Glutamatergic neuron (in vitro differentiated cells): ENCODE measurements at regions not wholly inside any gene's neighbourhood (a gene's known extent, or its start where the extent isn't known, plus 50 kb on each side); places are given as distances from the start of the nearest gene placed in this dataset.

Source experiments
- DNase-seq: peaks from one replicate; pipeline ENCODE4 v3.0.0; 2022
- H3K27ac Mint-ChIP-seq: one replicate; pipeline ENCODE4 v1.8.0; 2020; ENCODE audit warnings: mild to moderate bottlenecking, mixed read lengths, inconsistent platforms; ENCODE audit not compliant: unreplicated experiment
- H3K27me3 Mint-ChIP-seq: one replicate; pipeline ENCODE4 v1.8.0; 2020; ENCODE audit warnings: mild to moderate bottlenecking, moderate library complexity, mixed read lengths, inconsistent platforms; ENCODE audit not compliant: unreplicated experiment
- H3K36me3 Mint-ChIP-seq: one replicate; pipeline ENCODE4 v1.8.0; 2020; ENCODE audit warnings: mild to moderate bottlenecking, mixed read lengths, inconsistent platforms; ENCODE audit not compliant: unreplicated experiment
- H3K4me1 Mint-ChIP-seq: one replicate; pipeline ENCODE4 v1.8.0; 2020; ENCODE audit warnings: mild to moderate bottlenecking, low read depth, mixed read lengths, inconsistent platforms; ENCODE audit not compliant: unreplicated experiment
- H3K4me3 Mint-ChIP-seq: one replicate; pipeline ENCODE4 v1.8.0; 2020; ENCODE audit warnings: mild to moderate bottlenecking, mixed read lengths, inconsistent platforms; ENCODE audit not compliant: unreplicated experiment
- H3K9me3 Mint-ChIP-seq: one replicate; pipeline ENCODE4 v1.8.0; 2020; ENCODE audit warnings: mild to moderate bottlenecking, moderate library complexity, mixed read lengths, inconsistent platforms; ENCODE audit not compliant: unreplicated experiment
- TF ChIP-seq, protein P1 (sequence below): fragments of 200-600 bp; sonication (generic); IDR thresholded peaks from one replicate; pipeline ENCODE4 v1.5.0; 2021; ENCODE audit not compliant: partially characterized antibody, unreplicated experiment

DNA sequence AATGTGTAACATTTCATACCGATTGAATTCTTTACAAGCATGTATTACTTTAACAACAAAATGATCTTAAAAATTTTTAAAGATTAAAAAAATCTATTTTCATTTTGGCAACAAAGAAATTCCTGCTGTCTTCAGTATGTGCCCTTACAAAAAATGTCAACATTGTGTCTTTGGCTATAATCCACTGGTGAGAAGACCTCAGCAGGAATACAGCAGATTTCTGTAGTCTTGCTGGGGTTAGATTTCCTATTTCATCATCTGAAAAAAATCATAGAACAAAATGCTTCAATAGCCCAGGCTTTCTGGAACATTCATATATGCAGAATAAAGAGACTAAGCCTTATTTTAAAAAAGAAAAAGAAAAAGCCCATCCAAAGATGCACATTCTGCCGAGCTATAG, 129.1 kb upstream of the CA10 start:
- no peak for DNase-seq
- no peak overlapping the region for H3K4me3 Mint-ChIP-seq

DNA sequence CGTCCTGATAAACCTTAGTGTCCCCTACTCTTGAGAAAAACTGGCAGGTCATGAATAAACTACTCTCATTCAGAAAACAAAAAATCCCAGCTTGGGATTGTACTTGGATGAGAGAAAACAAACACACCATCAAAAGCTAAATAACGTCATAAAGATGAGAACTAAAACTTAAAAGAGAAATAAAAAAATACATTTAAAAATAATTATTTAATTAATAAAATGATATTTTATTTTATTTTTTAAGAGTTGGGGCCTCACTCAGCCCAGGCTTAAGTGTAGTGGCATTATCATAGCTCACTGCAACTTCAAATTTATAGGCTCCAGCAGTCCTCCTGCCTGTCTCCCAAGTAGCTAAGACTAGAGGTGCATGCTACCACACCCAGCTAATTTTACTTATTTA, 125.4 kb upstream of the CA10 start:
- no peaks in the 10 kb centered on the region for H3K36me3 Mint-ChIP-seq
- H3K27ac Mint-ChIP-seq = no peak overlapping the region
- no peak overlapping the region for H3K4me3 Mint-ChIP-seq
- no peaks in the 10 kb centered on the region for H3K9me3 Mint-ChIP-seq
- H3K4me1 Mint-ChIP-seq = no peaks in the 10 kb centered on the region
- TF ChIP-seq, protein P1, sequence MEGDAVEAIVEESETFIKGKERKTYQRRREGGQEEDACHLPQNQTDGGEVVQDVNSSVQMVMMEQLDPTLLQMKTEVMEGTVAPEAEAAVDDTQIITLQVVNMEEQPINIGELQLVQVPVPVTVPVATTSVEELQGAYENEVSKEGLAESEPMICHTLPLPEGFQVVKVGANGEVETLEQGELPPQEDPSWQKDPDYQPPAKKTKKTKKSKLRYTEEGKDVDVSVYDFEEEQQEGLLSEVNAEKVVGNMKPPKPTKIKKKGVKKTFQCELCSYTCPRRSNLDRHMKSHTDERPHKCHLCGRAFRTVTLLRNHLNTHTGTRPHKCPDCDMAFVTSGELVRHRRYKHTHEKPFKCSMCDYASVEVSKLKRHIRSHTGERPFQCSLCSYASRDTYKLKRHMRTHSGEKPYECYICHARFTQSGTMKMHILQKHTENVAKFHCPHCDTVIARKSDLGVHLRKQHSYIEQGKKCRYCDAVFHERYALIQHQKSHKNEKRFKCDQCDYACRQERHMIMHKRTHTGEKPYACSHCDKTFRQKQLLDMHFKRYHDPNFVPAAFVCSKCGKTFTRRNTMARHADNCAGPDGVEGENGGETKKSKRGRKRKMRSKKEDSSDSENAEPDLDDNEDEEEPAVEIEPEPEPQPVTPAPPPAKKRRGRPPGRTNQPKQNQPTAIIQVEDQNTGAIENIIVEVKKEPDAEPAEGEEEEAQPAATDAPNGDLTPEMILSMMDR = no peak
- no peak for DNase-seq
- H3K27me3 Mint-ChIP-seq = peaks cover 5% of the 10 kb centered on the region

More for the DNA sequence above, 129.1 kb upstream of the CA10 start:
- TF ChIP-seq, protein P1 = no peak
- H3K36me3 Mint-ChIP-seq = no peaks in the 10 kb centered on the region
- peaks cover 5% of the 10 kb centered on the region for H3K27me3 Mint-ChIP-seq
- no peaks in the 10 kb centered on the region for H3K4me1 Mint-ChIP-seq
- no peak overlapping the region for H3K27ac Mint-ChIP-seq
- no peaks in the 10 kb centered on the region for H3K9me3 Mint-ChIP-seq

DNA sequence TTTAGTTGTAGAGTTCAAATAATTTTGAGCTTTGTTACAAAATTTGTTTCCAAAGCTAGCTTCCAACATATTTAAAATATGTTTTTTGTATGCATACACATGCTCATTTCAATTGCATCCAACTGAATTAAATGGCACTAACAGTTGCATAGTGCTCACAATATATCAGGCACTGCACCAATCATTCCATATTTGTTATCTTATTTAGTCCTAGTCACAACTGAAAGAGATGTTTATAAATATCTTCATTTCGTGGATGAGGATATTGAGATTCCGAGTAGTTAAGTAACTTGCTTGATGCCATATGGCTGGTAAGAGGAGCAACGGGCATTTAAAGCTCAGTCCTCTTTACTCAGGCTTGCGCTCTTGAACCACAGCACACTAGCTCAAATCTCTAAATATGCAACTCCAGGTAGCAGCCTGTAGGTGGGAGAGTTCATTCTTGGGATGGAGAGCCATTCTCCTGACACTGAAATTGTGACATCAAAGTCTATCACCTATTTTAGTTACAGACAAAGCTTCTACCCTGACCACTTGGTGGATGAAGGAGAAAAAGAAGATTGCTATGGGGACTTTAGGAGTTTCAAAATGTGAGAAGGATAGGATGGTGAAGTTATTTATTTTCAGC, 118.0 kb upstream of the CA10 start:
- no peak overlapping the region for H3K4me3 Mint-ChIP-seq
- no peaks in the 10 kb centered on the region for H3K27me3 Mint-ChIP-seq
- no peaks in the 10 kb centered on the region for H3K4me1 Mint-ChIP-seq
- H3K36me3 Mint-ChIP-seq = no peaks in the 10 kb centered on the region
- DNase-seq = no peak
- H3K27ac Mint-ChIP-seq = no peak overlapping the region
- no peaks in the 10 kb centered on the region for H3K9me3 Mint-ChIP-seq
- TF ChIP-seq, protein P1 = no peak

DNA sequence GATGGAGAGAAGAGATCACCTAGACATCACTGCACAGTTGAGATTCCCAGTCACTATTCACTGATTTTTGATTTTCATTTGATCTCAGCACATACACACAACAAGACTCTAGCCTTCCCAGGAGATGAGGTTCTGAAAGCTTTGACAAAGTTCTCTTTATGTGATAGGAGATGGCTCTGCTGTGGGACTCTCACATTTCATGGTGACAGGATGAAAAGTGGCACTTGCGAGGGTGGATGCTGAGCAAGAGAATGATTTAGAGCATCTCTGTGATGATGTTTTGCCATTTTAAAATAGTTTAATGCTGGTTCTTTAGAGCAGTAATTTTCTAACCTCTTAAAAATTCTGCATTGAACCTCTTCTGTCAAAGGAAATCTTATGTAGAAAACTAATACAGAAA, 113.3 kb upstream of the CA10 start:
- Mint-ChIP-seq H3K36me3 (no peaks in the 10 kb centered on the region), H3K27me3 (no peaks in the 10 kb centered on the region), H3K9me3 (no peaks in the 10 kb centered on the region), H3K4me3 (no peak overlapping the region), H3K27ac (no peak overlapping the region), H3K4me1 (no peaks in the 10 kb centered on the region)
- no peak for DNase-seq
- TF ChIP-seq, protein P1 = no peak

DNA sequence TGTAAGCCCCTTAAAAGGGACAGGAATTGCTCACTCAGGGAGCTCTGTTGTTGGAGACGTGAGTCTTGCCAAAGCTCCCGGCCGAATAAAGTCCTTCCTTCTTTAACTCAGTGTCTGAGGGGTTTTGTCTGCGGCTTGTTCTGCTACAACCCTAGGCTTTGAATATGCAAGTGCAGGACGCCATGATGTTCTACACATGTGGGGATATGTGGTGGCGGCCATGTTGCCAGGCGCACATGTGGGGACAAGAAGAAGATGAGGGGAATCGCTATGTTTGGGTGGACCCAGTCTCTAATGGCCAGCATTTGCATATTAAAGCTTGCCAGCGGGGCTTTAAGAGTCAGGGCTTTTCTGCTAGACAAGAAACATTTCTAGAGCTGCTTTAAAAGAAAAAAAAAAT, 96.8 kb upstream of the CA10 start:
- no peak overlapping the region for H3K4me3 Mint-ChIP-seq
- H3K27me3 Mint-ChIP-seq = peaks cover 1% of the 10 kb centered on the region
- no peak overlapping the region for H3K27ac Mint-ChIP-seq
- H3K4me1 Mint-ChIP-seq = peaks cover 1% of the 10 kb centered on the region
- no peaks in the 10 kb centered on the region for H3K9me3 Mint-ChIP-seq
- TF ChIP-seq, protein P1 = no peak
- DNase-seq = no peak
- H3K36me3 Mint-ChIP-seq = no peaks in the 10 kb centered on the region
